GM12875 (cell line): ENCODE measurements at regions not wholly inside any gene's neighbourhood (a gene's known extent, or its start where the extent isn't known, plus 50 kb on each side); places are given as distances from the start of the nearest gene placed in this dataset.

Experiments used
- H3K4me3 ChIP-seq: one replicate; pipeline ENCODE4 v1.5.1; 2011; ENCODE audit warnings: low read depth, low read length, control low read depth
- CTCF ChIP-seq: IDR thresholded peaks from 2 replicates; pipeline ENCODE4 v1.5.1; 2011; ENCODE audit warnings: low read depth, mild to moderate bottlenecking, control low read depth, inconsistent platforms, low read length, moderate library complexity, borderline replicate concordance; ENCODE audit not compliant: insufficient read depth

DNA sequence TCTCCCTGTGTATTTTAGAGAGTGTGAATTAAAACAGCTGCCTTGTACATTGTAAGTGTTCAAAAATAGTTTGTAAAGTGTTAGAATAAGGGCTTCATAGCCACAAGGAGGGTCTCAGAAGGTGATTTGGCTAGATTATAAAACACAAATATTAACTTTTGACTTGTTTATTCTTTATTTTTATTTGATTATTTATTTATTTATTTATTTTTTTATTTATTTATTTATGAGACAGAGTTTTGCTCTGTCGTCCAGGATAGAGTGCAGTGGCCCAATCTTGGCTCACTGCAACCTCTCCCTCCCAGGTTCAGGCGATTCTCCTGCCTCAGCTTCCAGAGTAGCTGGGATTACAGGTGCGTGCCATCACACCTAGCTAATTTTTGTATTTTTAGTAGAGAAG, 111.5 kb upstream of the RBFOX1 start:
- H3K4me3 ChIP-seq, result no peak overlapping the region
- no peak for TF ChIP-seq CTCF

DNA sequence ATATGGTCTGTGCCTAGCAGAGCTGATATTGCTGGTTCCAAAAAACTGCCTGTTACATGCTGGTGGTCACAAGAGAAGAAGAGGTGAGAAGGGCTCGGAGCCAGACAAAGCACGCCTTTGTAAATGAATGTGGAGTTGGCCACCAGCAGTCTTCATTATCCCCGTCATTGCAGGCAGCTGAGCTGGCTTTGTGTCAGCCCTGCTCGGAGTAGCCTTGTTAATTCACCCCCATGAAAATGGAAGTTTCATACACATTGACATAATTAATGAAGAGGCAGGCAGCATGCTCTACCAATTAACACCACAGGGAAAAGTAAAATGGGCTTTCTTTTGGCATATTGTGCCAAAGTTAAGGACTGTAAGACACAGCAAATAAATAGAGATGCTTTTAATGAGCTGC, 113.7 kb upstream of the RBFOX1 start:
- no peak for TF ChIP-seq CTCF
- H3K4me3 ChIP-seq, result no peak overlapping the region

- H3K4me3 ChIP-seq, result no peak overlapping the region
- no peak for TF ChIP-seq CTCF
Observed at GRCh38 chr16:7217797-7218196, 114.8 kb upstream of the RBFOX1 start.

DNA sequence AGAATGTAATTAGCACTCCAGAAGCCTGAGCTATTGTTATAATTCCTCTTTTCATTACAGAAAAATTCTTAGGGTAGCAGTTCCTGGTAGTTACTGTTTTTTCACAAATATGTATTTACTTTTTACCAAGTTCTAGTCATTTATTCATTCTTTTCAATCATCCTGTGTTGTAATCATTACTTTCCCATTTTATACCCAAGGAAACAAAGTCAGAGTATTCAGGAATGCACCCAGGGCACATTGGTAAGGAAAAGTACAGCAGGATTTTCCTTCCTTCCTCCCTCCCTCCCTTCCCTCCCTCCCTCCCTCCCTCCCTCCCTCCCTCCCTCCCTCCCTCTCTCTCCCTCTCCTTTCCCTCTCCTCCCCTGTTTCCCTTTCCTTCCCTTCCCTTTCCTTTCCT, 115.9 kb upstream of the RBFOX1 start:
- H3K4me3 ChIP-seq, result no peak overlapping the region
- TF ChIP-seq CTCF, result no peak

- H3K4me3 ChIP-seq, result no peak overlapping the region
Observed at GRCh38 chr16:7211781-7212180, 120.9 kb upstream of the RBFOX1 start.

GRCh38 chr16:7209598-7209997, 123.0 kb upstream of the RBFOX1 start:
- no peak for TF ChIP-seq CTCF

More at GRCh38 chr16:7211781-7212180, 120.9 kb upstream of the RBFOX1 start:
- TF ChIP-seq CTCF, result no peak

GRCh38 chr16:7206469-7206868, 126.2 kb upstream of the RBFOX1 start:
- TF ChIP-seq CTCF, result no peak
- no peak overlapping the region for H3K4me3 ChIP-seq

More at GRCh38 chr16:7209598-7209997, 123.0 kb upstream of the RBFOX1 start:
- no peak overlapping the region for H3K4me3 ChIP-seq
